ENCODE measurements at regions not wholly inside any gene's neighbourhood (a gene's known extent, or its start where the extent isn't known, plus 50 kb on each side); places are given as distances from the start of the nearest gene placed in this dataset.

DNA sequence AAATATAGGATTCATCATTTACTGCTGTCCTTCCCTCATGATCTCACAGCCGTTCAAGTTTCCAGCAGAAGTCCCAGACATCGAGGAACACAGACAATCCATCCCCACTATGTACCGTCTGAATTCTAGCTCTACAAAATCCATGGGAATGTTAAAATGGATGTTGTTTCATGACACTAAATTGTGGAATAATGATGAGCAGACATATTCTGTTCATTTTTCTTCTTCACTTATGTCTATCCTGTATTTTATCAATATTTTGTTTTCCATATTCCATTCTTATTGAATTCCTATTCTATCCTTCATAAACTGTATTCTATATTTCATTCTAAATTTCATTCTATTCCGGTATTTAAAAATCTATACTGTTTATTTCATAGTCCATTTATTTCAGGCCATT is 71.8 kb downstream of the NUDT10 start:
- TF ChIP-seq MYC (IDR thresholded peaks at IDR 0.05; ENCODE audit: low read depth, low read length) (no peak), MYC (CRISPR knock-in tag; IDR thresholded peaks at IDR 0.05; ENCODE audit: borderline replicate concordance, low read depth) (no peak), SP1 (CRISPR knock-in tag; IDR thresholded peaks at IDR 0.05) (no peak), GATA2 (CRISPR knock-in tag; IDR thresholded peaks at IDR 0.05) (no peak), ZNF175 (CRISPR knock-in tag; IDR thresholded peaks at IDR 0.05; ENCODE audit: low read depth) (no peak), MAZ (CRISPR knock-in tag; conservative IDR thresholded peaks at IDR 0.05 in 1 of 2, IDR thresholded peaks at IDR 0.05 in 1 of 2) (no peak), MAX (CRISPR knock-in tag; IDR thresholded peaks at IDR 0.05) (no peak), ZNF57 (CRISPR knock-in tag; IDR thresholded peaks at IDR 0.05) (no peak), POLR2AphosphoS5 (IDR thresholded peaks at IDR 0.05; ENCODE audit: control insufficient read depth, insufficient read depth, low read depth, low read length) (no peak), POLR2A (conservative IDR thresholded peaks at IDR 0.05) (no peak), ETV6 (IDR thresholded peaks at IDR 0.05; ENCODE audit: borderline replicate concordance in 1 of 2, low read depth in 2 of 2, low read length in 1 of 2) (no peak), ETV6 (CRISPR knock-in tag; IDR thresholded peaks at IDR 0.05; ENCODE audit: borderline replicate concordance) (no peak), MEF2A (IDR thresholded peaks at IDR 0.05; ENCODE audit: control insufficient read depth, low read depth, low read length) (no peak), TFAM (CRISPR knock-in tag; conservative IDR thresholded peaks at IDR 0.05) (no peak)
- TF ChIP-seq, protein P1, sequence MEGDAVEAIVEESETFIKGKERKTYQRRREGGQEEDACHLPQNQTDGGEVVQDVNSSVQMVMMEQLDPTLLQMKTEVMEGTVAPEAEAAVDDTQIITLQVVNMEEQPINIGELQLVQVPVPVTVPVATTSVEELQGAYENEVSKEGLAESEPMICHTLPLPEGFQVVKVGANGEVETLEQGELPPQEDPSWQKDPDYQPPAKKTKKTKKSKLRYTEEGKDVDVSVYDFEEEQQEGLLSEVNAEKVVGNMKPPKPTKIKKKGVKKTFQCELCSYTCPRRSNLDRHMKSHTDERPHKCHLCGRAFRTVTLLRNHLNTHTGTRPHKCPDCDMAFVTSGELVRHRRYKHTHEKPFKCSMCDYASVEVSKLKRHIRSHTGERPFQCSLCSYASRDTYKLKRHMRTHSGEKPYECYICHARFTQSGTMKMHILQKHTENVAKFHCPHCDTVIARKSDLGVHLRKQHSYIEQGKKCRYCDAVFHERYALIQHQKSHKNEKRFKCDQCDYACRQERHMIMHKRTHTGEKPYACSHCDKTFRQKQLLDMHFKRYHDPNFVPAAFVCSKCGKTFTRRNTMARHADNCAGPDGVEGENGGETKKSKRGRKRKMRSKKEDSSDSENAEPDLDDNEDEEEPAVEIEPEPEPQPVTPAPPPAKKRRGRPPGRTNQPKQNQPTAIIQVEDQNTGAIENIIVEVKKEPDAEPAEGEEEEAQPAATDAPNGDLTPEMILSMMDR (IDR thresholded peaks at IDR 0.05 in 2 of 3, conservative IDR thresholded peaks at IDR 0.05 in 1 of 3; ENCODE audit: insufficient read depth in 2 of 3, low read depth in 1 of 3, low read length in 3 of 3), result no peak
